Stimulated activated CD4-positive, alpha-beta T cell treated with anti-CD3 and anti-CD28 coated beads, TNF-alpha, amount 100 ng/mL, for 1 hour (primary cell): ENCODE measurements at regions not wholly inside any gene's neighbourhood (a gene's known extent, or its start where the extent isn't known, plus 50 kb on each side); places are given as distances from the start of the nearest gene placed in this dataset.
"Not testable (repeated sequence)": the region's sequence is repeated elsewhere in the genome, so short reads cannot be mapped to it uniquely, and the experiment has no call there.

Source experiments
- DNase-seq, 3 donors: peaks; one replicate each; pipeline ENCODE4 v3.0.0-alpha.2; 2020; ENCODE audit warnings: low read depth in 3 of 3, low spot score in 1 of 3

GRCh38 chr18:9047715-9048114 is 54.8 kb upstream of the NDUFV2 start:
- DNase-seq: no peak

DNA sequence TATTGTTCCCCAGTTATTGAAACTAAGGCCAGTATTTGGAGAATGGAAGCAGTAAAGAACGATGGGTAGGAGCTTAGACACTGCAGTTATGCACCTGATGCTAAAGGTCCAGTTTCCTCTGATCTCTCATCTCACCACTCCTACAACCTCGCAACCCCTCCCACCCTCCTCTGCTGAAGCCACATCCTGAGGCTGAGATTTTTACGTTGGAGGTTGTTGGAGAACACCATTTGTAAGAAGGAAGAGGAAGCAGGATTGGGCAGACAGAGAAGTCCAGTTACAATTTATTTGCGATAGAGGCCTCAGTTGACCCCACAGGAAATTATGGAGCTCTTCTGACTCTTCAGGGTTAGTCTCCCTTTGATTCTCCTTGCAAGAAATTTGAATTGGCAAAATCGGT is 54.3 kb upstream of the NDUFV2 start:
- DNase-seq: no peak

- DNase-seq: no peak
Observed at GRCh38 chr18:9048808-9049494, 53.5 kb upstream of the NDUFV2 start.

DNA sequence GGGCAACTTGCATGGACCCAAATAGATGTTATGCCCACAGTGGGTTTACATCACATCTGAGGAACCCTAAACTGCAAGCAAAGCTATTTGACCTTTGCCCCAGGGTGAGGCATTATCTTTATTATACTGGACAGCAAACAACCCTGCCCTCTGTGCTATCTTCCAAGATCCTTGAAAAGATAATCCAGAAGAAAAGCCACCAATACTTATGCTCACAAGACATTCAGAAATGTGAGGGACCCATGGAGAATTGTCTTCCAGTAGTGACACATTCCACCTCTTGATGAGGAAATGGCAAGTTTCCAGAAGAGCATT is 53.0 kb upstream of the NDUFV2 start:
- DNase-seq: no peak

- not testable (repeated sequence) for DNase-seq
Observed at GRCh38 chr18:9050628-9051284, 51.7 kb upstream of the NDUFV2 start.
